Suppressor macrophage treated with lipopolysaccharide for 4 hours (primary cell): ENCODE measurements at regions not wholly inside any gene's neighbourhood (a gene's known extent, or its start where the extent isn't known, plus 50 kb on each side); places are given as distances from the start of the nearest gene placed in this dataset.

Experiments used
- DNase-seq: peaks from one replicate; pipeline ENCODE4 v3.0.0-alpha.2; 2020

DNA sequence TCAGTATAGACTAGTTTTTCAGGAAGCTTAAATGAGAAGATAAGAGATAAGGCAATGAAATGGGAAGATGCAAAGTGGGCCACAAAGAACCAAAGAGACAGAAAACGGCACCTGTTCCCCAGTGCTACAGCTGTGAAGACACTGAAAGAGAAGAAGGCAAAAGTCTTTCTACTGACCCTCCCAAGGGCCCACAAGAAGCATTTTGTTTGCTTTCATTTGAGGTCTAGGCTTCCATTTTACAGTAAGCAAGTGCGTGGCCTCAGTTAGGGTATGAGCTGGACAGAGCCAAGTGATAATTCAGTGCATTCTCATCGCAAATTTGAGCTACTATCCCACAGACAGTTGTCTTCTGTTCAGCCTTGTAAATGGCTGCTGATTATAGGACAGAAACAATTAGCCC is 53.4 kb upstream of the STK17B start:
- DNase-seq: no peak

DNA sequence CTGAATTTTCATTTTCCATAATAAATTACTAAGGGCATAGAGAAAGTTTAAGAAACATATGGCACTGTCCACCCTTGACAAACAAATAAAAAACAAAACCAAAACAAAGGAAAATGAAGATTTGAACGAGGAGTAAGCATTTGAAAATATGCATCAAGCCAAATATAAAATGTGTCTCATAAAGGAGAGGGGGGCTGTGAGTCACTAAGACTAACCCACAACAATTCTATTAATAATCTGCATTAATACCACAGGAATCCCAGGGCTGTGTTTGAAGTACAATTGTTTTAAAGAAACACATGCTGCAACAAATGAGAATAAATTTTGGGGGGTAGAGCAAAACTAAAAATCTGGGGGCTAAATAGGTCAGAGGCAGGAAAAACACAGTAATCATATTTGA is 53.8 kb upstream of the STK17B start:
- no peak for DNase-seq

DNA sequence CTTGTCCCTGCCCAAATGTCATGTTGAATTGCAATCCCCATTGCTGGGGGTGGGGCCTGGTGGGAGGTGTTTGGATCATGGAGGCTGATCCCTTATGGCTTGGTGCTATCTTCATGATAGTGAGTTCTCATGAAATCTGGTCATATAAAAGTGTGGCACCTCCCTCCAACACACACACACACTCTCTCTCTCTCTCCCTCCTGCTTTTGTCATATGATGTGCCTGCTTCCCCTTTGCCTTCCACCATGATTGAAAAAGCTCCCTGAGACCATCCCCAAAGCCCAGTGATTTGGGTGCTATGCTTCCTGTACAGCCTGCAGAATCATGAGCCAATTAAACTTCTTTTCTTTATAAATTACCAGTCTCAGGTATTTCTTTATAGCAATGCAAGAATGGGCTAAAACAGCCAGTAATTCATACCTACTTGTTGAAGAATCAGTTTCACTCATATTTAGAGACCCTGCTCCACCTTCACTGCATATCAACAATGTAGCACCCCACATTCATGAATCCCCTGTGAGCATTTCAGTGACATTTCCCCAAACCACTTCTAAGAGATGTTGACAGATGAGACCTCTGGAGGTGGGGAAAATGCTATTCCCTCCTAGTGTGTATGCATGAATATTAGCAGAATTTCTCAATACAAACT is 54.8 kb upstream of the STK17B start:
- DNase-seq: no peak

DNA sequence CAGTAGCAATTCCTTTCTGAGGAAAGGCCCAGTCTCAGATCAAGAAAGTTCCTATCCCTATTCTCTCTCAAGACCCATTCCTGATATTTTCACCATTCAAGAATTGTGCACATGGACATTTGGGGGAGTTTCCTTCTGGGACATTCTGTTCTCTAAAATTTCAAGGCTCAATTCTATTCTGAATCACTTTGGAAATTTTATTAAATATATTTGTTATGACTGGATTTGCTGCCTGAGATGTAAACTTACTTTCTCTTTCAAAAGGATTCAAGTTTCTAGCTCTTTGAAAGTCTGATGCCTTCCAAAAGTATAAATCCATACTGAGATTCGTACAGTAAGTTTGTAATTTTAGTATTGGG is 55.3 kb upstream of the STK17B start:
- peak; percentile 44 for DNase-seq

DNA sequence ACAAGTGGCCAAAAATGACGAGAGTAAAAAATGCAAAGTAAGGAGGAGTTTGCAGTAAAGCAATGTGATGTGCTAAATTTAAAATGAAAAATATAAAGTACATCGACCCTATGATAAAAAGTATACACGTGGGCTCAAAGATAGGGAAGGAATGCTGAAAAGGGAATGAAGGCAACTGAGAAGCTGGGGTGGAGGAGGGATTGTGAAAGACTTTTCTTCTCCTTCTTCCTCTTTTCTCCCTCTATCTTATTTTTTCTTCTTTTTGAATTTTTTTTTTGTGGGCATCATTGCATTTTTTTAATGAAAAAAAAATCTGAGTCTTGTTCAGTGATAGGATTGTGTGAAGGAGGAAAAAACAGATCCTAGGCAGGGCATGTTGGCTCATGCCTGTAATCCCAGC is 57.6 kb upstream of the STK17B start:
- DNase-seq: no peak

DNA sequence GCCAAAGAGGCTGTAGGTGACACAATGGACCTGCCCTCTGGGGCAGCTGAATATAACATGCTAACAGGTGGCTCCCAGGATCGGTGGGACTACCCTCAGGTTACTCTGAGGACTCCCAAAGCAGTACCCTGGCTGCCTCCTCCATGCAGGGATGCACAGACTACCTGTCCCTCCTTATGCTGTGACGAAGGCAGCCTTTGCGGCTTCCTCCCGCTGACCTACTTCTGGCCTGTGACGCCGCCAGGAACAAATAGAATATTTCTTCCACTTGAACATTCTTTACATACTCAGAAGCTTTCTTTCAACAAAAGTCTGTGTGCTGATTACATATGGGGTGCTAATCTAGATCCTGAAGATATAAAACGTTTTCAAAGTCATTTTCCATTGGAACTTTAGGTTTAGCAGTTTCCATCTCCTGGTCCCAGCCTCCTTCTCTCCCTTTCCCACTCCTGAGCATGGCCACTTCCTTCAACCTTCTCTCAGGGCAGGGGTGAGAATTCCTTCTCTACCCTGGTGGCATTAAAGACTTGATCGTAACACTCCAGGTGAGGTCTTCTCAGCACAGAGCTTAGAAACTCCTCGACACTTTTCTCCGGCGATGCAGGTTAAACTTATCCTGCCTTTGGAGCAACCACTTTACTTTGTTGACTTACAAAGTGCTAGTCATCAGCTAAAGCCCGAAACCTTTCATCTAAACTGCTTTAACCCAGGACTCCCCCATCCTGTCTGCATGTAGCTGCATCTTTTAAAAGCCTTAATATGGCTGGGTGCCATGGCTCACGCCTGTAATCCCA is 58.9 kb upstream of the STK17B start:
- DNase-seq: no peak

DNA sequence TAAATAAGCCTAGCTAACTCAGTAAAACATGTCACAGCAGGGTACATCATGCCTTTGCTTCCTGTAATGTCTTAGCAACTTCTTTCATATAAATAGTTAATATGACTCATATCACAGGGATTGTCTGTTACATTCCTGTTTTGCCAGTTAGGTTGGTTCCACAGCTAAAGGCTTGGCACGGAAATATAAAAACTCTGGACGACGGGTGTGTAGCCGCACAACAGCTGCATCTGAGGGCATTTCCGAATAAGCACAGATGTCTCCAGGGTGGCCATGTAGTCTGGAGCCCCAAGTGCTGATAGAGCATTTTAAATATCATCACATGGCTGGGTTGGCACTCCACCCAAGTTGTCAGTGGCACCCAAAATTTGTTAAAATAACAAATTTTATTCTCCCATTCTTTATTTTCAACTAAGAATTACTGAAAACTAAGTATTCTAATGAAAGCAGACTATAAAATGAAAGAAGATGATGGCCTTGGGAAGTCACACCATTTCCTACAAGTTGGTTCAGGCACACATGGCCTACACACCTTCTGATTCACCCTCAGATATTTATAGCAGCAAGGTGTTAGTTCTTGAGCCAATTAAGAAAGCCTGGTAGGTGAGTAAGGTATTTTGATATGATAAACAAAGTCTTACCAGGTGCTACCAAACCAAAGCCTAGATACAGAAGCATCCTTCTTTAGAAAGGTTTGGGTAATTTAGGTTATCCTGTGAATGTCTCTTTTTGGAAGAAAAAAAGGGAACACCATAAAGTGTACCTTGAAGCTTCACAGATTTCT is 61.8 kb upstream of the STK17B start:
- DNase-seq: no peak

DNA sequence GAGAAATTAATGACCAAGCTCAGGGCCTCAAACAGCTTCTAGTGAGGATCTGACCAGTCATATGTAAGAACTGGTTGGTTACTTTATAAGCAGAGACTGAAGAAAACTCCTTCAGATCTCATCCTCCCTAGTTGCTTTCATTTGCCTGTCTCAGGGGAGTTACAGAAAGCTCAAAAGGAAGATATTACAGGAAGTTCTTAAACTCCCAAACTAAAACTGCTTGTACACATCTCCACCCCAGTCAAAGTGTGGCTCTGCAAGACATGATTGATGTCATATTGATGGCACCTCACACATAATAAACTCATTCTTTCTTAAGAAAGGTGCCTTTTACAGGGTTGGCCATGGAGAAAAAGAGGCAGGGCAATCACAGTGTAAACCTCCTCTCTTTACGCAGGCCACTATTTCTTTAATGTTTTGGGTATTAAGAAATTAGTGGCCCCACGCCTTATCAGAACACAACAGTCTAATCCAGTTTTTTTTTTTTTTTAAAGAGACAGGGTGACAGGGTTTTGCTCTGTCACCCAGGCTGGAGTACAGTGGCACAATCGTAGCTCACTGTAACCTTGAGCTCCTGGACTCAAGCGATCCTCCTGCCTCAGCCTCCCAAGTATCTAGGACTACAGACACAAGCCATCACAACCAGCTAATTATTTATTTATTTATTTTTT is 62.6 kb upstream of the STK17B start:
- no peak for DNase-seq

DNA sequence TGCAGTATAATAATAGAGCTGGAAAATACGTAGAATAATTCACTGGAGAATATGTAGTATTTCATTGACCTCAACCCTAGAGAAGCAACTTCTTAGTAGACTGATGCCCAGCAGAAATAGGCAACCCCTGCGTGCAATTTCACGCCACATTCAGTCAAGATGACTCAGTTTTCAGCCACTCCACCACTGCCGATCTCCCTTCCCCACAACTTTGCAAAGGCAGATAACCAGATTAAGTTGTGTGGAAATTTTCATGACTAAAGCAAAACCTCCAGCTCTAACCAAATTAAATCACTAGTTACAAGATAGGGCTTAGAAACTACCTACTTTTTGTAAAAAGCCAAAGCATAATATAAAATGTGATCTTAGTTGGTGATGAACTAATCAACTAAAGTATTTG is 63.3 kb upstream of the STK17B start:
- DNase-seq: peak; percentile 51

DNA sequence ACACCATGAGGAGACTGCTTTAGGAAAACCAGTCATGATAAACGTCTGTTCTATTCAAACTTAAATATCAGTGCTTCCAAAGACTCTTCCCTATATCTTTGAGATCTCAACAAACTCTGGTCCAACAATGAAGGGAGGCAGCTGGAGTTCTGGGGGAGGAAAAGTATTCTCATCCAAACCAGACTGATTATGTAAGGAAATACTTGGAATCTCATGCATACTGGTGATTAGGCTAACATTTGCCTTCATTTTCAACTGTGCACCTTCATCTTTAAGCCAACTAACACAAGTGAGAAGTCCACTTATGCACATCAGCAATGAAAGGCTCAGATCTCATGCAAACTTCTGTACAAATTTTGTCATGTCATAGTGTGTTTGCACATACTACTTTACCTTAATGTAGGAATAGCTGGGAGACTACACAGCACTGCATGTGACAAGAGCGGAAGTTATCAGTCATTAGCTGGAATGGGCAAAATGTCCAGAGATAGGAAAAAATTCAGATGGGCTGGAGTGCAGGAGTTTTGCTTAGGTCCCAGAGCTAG is 67.5 kb upstream of the STK17B start:
- DNase-seq: no peak

DNA sequence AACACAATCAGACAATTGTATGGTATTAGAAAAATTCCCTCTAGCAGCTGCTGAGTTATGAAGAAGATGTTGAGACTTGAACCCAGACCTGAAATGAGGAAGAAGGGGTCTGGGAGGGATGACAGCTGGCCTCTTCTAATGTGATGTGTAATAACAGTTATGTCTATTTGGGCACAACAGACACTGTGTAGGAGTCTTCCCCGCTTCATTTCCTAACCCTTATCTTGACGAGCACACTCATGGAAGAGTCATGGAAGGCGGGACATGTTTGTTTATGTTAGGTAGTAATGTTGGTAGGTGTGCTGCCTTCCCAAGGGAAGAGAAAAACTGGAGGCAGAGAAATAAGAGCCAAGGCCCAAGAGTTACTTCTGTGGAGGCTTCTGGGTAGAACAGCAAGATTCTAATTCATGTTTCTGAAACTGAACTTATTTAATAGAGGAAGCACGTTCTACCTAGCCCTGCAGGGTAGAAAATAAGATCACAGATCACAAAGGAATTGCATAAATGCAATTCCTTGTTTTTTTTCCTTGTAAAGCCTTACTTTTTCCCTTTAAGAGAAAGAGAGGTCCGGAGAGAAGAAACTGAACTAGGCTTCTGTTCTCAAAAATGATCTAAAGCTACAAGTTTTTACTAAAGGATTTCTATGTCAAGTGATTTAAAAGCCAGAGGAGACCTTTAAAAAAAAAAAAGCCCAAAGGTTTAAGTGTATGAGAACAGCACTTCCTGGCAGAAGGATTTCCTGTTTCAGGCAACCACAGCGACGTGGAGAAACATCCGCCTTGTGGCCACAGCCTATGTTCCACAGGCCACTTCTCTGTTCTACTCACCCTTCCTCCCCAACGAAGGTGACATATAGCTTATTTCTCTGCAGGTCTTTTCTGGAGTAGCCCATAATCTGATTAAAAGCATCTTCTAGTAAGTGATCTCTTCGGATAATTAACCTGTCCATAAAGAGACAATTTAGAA is 68.5 kb upstream of the STK17B start:
- DNase-seq: peak; percentile 90

DNA sequence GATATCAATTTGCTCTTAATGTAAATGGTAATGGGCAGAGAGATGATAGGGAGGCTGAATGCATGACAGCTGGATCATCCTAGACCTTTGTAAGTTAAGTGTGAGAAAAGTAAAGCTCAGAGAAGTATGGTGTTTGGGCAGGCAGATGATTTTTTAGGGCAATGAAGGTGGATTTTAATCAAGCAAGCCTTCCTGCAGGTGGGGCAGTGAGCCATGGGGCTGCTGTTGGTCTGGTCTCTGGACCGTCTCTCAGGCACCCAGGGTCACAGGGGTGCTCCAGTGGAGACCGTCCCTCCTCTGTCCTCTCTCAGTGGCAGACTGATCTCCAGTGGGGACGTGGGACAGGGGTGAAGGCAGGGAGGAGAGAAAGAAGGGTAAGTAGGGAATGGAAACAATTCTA is 69.8 kb upstream of the STK17B start:
- no peak for DNase-seq

DNA sequence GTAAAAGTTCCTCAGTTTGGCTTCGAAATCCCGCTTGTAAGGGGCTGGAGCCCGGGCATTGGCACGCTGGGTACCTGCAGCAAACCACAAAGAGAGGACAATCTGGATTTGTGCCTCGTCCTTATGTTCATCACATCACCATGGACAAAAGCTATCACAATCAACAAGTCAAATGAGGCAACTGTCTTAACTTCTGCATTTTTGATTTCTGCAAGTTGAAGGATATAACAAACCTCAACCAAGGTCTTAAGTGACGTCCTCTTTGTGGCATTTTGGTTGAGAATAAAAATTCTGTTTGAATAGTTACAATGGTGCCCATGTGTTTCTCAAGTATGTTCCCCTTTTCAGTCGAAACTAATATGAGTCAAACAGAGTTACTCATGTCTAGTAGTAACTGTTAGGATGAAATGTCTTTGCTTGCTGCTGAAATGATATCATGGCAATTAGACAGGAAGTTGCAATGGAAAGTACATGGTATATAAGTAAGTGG is 70.8 kb upstream of the STK17B start:
- DNase-seq: peak; percentile 97

DNA sequence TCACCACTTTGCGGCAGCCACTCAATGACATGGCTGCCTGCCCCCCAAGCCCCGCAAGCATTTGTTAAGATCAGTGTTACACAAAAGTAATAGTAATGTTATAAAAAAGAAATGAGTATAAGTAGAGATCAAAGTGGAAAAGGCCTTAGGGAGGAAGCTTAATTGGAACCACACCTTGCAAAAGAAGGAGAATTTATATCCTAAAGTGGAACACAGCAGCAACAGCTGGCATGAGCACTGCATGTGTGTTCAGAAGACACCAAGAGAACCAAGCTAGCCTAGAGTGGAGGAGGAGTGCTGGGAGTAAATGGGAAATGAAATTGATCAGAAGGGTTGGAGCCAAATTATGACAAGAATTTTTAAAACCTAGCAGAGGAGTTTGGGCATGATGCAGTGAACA is 73.1 kb upstream of the STK17B start:
- DNase-seq: no peak

DNA sequence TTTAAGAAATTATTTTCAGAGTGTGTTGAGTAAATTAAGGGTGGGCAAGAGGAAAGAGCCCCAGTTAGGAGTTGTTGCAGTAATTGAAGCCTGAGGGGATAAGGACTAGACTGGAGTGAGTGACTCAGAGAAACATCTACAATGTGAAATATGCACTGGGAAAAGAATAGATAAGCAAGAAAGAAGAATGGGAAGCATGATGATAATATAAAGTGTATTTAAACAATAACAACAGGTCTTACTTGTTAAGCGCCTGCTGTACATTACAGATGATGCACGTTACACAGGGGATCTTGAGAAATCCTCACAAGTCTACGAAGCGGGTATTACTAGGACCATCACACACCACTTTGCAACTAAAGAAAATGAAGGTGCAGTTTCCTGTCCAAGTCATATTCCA is 73.6 kb upstream of the STK17B start:
- no peak for DNase-seq

DNA sequence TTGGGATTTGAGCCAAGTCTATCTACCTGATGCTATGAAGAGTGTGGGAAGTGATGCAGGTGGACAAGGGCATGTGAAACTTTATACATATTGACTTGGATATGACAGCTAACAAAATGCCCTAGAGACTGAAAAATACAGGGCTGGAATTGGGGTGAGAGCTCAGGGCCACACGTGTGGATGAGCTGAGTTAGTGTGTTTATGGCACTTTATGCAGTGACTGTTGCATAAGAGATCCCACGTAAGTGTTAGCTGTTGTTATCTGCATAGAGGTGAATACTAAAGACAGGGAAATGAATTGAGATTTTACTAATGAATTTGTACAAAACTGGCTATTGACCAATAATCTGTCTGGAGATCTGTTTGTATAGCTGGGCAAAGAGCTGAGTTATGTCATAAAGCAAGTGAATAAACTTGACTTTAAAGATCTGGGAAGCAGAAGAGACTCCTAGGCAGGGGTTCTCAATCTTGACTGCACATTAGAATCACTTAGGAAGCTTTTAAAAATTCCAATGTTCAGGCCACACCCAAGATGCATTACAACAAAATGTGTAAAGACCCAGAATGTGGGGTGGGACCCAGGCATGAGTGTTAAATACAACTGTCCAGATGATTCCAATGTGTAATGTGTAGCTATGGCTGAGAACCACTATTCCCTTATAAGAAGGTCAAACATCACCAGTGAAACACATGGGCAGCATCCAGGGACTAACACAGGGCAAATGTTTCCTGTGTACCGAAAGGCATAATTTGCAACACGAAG is 74.2 kb upstream of the STK17B start:
- no peak for DNase-seq

DNA sequence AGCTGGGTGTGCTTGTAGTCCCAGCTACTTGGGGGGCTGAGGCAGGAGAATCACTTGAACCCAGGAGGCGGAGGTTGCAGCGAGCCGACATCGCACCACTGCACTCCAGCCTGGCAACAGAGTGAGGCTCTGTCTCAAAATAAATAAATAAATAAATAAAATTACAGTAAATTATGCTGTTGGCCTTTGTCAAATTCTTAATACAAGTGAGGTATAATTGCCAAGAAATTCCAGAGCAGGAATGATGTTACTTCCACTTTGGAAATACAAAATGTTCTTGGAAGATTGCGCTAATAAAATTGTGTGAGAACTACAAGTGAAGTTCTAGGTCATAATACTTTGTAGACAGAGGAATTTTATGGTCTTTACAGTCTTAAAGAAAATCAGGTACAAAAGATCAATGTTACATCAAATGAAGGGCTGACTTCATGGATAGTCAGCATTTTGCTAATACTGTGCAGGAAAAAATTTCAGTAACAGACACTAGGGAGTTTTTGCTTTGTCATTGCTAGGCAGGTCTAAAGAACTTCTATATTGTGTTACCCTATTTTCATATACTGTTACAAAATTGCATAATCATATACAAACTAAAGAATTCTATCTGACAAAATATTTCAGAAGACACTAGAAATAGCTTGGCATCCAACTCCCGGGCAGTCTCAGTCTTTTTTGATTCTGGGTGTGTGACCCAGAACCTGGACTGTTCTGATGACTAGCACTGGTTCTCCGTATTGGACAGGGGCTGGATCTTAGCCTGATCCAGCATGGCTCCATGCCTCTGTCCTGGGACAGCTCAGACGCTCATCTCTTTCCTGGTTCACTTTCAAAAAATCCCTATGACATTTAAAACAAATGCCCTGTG is 76.0 kb upstream of the STK17B start:
- peak; percentile 52 for DNase-seq

DNA sequence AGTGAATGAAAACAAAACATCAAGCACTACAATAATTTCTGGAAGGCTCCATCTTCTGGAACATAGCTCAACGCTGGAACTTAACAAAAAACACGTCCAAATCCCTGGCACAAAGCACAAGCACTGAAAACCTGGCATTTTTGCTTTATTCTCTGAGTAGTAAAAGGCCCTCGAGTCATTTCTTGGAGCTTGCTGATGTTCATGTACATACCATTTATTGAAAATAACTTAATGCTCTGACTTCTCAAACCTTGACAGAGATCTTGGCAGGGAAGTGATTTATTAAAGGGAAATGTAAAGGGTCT is 76.5 kb upstream of the STK17B start:
- no peak for DNase-seq

DNA sequence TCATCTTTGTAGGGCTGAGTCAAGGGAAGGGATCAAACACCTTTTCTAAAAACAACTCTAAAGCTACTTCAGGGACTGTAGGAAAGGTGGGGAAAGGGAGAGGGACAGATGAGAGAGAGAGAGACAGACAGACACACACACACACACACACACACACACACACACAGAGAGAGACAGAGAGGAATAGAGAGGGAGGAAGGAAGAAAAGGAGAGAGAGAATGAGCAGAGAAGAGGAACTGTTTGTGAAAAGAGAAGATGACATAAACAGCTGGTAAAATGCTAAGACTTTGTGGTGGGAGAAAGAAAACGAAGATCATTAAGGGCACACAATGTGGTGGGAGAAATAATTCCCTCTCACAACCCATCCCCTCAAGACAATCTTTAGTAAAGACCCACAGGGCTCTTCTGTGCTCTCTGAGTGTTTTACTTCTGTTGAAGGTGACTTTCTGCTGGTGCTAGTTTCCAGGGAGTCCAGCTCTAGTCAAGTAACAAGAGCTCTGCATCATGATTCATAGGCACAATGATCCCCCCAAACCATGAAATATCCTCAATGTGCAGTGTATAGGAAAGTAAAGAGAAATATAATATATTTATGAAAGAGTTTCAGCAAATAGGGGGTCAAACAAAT is 77.2 kb upstream of the STK17B start:
- DNase-seq: no peak

DNA sequence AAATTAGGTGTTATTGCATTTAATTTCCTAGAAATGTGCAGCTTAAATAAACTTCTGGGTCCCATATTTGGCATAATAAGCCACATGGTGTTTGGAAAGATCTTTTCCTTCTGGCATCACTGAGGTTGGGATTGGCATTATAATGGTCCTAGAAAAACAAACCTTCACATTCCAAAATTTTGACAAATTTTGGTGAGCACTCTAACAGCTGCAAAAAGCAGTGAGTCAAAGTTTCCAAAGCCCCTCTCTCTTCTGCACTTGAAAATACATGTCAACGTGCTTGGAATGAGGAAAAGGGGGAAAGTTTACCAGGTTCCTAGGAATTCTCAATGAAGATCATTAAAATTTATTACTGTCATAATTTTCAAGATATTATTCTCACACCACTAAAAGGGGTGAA is 77.8 kb upstream of the STK17B start:
- DNase-seq: no peak
